Motor neuron (in vitro differentiated cells): ENCODE measurements at regions not wholly inside any gene's neighbourhood (a gene's known extent, or its start where the extent isn't known, plus 50 kb on each side); places are given as distances from the start of the nearest gene placed in this dataset.
A peak's percentile ranks its signal among the peaks of the same experiment; 100 is the strongest.
"Not testable (repeated sequence)": the region's sequence is repeated elsewhere in the genome, so short reads cannot be mapped to it uniquely, and the experiment has no call there.

ENCODE experiments used
- ATAC-seq, 8 experiments: fragments of 200-7000 bp; cut with Tn5 transposase; replicated peaks in 6 of 8; 2 replicates each; pipeline ENCODE4 v1.8.0; 2021; ENCODE audit warnings: mild to moderate bottlenecking in 8 of 8, moderate library complexity in 8 of 8
- H3K27ac ChIP-seq, 2 donors: fragments of 250-450 bp; sonication (Bioruptor Pico); 2 replicates each; pipeline ENCODE4 v1.9.0; 2021; ENCODE audit warnings: antibody characterized with exemption in 2 of 2, mild to moderate bottlenecking in 2 of 2, moderate library complexity in 1 of 2
- H3K4me1 ChIP-seq, 2 donors: fragments of 250-450 bp; sonication (Bioruptor Pico); replicated peaks in 1 of 2; 2 replicates each; pipeline ENCODE4 v1.6.1; 2021; ENCODE audit warnings: antibody characterized with exemption in 2 of 2, mild to moderate bottlenecking in 2 of 2, moderate library complexity in 1 of 2
- H3K4me3 ChIP-seq, 5 donors: fragments of 250-450 bp; sonication (Bioruptor Pico); 2 replicates each; pipeline ENCODE4 v1.9.0; 2021; ENCODE audit warnings: antibody characterized with exemption in 5 of 5, mild to moderate bottlenecking in 5 of 5, moderate library complexity in 4 of 5
- WGBS, 10 experiments: fragments of 450-650 bp; shearing (Covaris generic); methylation state at CpG; one replicate each; pipeline ENCODE4 v1.0.0; 2022; 5-methylcytosine and 5-hydroxymethylcytosine counted together
- in situ Hi-C, 9 experiments: fragments of 400-800 bp; cut with MboI; loops; one replicate each; pipeline ENCODE4 v1.15.0; 2021; ENCODE audit warnings: low sequenced_read_pairs in 9 of 9, low pct_unique_long_range_greater_than_20kb in 2 of 9; ENCODE audit not compliant: unreplicated experiment in 9 of 9

GRCh38 chr7:84865560-84865959, 321.3 kb downstream of the SEMA3D start:
- no peak for ATAC-seq

GRCh38 chr7:84857336-84857735, 329.5 kb downstream of the SEMA3D start:
- 57 to 92% (median 76%) methylated on average over 2 to 3 of the region's 3 CpGs; no CpG with 5 or more reads in 2 of the 10 experiments for WGBS, 10 experiments
- Histone ChIP-seq H3K27ac (no peak overlapping the region), H3K4me1 (no peaks in the 10 kb centered on the region), H3K4me3 (no peak overlapping the region)
- no peak for ATAC-seq
- in situ Hi-C loops: no loop called here

More at GRCh38 chr7:84865560-84865959, 321.3 kb downstream of the SEMA3D start:
- H3K4me1 ChIP-seq: no peaks in the 10 kb centered on the region
- 67 to 100% (median 100%) methylated on average over 1 of the region's 1 CpG; no CpG with 5 or more reads in 3 of the 10 experiments for WGBS, 10 experiments
- no peak overlapping the region for H3K4me3 ChIP-seq
- in situ Hi-C loops: no loop called here
- H3K27ac ChIP-seq: no peak overlapping the region

- no peak for ATAC-seq
- Histone ChIP-seq H3K4me1 (no peaks in the 10 kb centered on the region), H3K4me3 (no peak overlapping the region), H3K27ac (no peak overlapping the region)
- in situ Hi-C loops: no loop called here
Observed at GRCh38 chr7:84855758-84856157, 331.1 kb downstream of the SEMA3D start.

- ATAC-seq, H3K4me1 ChIP-seq, H3K4me3 ChIP-seq, H3K27ac ChIP-seq, in situ Hi-C loops: not testable (repeated sequence)
Observed at GRCh38 chr7:84848974-84849372, 337.9 kb downstream of the SEMA3D start.

- in situ Hi-C loops: no loop called here
- Histone ChIP-seq H3K4me3 (no peak overlapping the region), H3K4me1 (no peaks in the 10 kb centered on the region), H3K27ac (no peak overlapping the region)
- ATAC-seq: peak in 2 of 8 experiments; percentile 15 to 36
Observed at GRCh38 chr7:84848219-84848973, 338.5 kb downstream of the SEMA3D start.

- in situ Hi-C loops: no loop called here
- Histone ChIP-seq H3K4me1 (no peaks in the 10 kb centered on the region), H3K27ac (no peak overlapping the region), H3K4me3 (no peak overlapping the region)
- WGBS, 10 experiments: 34 to 93% (median 74%) methylated on average over 2 to 3 of the region's 3 CpGs; no CpG with 5 or more reads in 2 of the 10 experiments
- peak in 2 of 8 experiments; percentile 42 to 51 for ATAC-seq
Observed at GRCh38 chr7:84847790-84848189, 339.1 kb downstream of the SEMA3D start.

- no peak overlapping the region for H3K27ac ChIP-seq
- ATAC-seq: no peak
- 75 to 100% (median 87%) methylated on average over 1 of the region's 1 CpG; no CpG with 5 or more reads in 2 of the 10 experiments for WGBS, 10 experiments
- in situ Hi-C loops: no loop called here
- no peak overlapping the region for H3K4me3 ChIP-seq
- H3K4me1 ChIP-seq: no peaks in the 10 kb centered on the region
Observed at GRCh38 chr7:84847038-84847437, 339.8 kb downstream of the SEMA3D start.

- H3K4me3 ChIP-seq: no peak overlapping the region
- ATAC-seq: no peak
- in situ Hi-C loops: no loop called here
- H3K4me1 ChIP-seq: no peaks in the 10 kb centered on the region
- no peak overlapping the region for H3K27ac ChIP-seq
- WGBS, 10 experiments: 46 to 94% (median 81%) methylated on average over 3 of the region's 3 CpGs; no CpG with 5 or more reads in 2 of the 10 experiments
Observed at GRCh38 chr7:84845971-84846370, 340.9 kb downstream of the SEMA3D start.

GRCh38 chr7:84844771-84845170, 342.1 kb downstream of the SEMA3D start:
- in situ Hi-C loops: no loop called here
- no peak overlapping the region for H3K4me3 ChIP-seq
- 8 to 100% (median 80%) methylated on average over 1 of the region's 1 CpG; no CpG with 5 or more reads in 1 of the 10 experiments for WGBS, 10 experiments
- no peaks in the 10 kb centered on the region for H3K4me1 ChIP-seq
- no peak overlapping the region for H3K27ac ChIP-seq
- ATAC-seq: no peak

- Histone ChIP-seq H3K4me3 (no peak overlapping the region), H3K27ac (no peak overlapping the region), H3K4me1 (no peaks in the 10 kb centered on the region)
- in situ Hi-C loops: no loop called here
- WGBS, 10 experiments: 33 to 100% (median 84%) methylated on average over 1 to 3 of the region's 3 CpGs
- ATAC-seq: no peak
Observed at GRCh38 chr7:84841809-84842208, 345.0 kb downstream of the SEMA3D start.

GRCh38 chr7:84838857-84839256, 348.0 kb downstream of the SEMA3D start:
- 49 to 100% (median 88%) methylated on average over 1 to 5 of the region's 5 CpGs; no CpG with 5 or more reads in 2 of the 10 experiments for WGBS, 10 experiments
- ATAC-seq: no peak
- in situ Hi-C loops: no loop called here
- Histone ChIP-seq H3K4me3 (no peak overlapping the region), H3K27ac (no peak overlapping the region), H3K4me1 (no peaks in the 10 kb centered on the region)

- WGBS, 10 experiments: 30 to 100% (median 61%) methylated on average over 2 of the region's 2 CpGs; no CpG with 5 or more reads in 3 of the 10 experiments
- no peak overlapping the region for H3K4me3 ChIP-seq
- in situ Hi-C loops: no loop called here
- no peak overlapping the region for H3K27ac ChIP-seq
- no peaks in the 10 kb centered on the region for H3K4me1 ChIP-seq
- ATAC-seq: no peak
Observed at GRCh38 chr7:84837405-84837804, 349.5 kb downstream of the SEMA3D start.

- H3K4me3 ChIP-seq: no peak overlapping the region
- in situ Hi-C loops: no loop called here
- H3K4me1 ChIP-seq: no peaks in the 10 kb centered on the region
- no peak overlapping the region for H3K27ac ChIP-seq
- peak in 2 of 8 experiments; percentile 57 to 68 for ATAC-seq
Observed at GRCh38 chr7:84829719-84830118, 357.1 kb downstream of the SEMA3D start.

GRCh38 chr7:84824057-84824651, 362.7 kb downstream of the SEMA3D start:
- Histone ChIP-seq H3K4me3 (no peak overlapping the region), H3K4me1 (no peaks in the 10 kb centered on the region), H3K27ac (no peak overlapping the region)
- WGBS, 10 experiments: 60 to 100% (median 87%) methylated on average over 1 to 3 of the region's 3 CpGs
- in situ Hi-C loops: no loop called here
- no peak for ATAC-seq
